Panc1 (cell line): ENCODE measurements at regions not wholly inside any gene's neighbourhood (a gene's known extent, or its start where the extent isn't known, plus 50 kb on each side); places are given as distances from the start of the nearest gene placed in this dataset.
"Not testable (repeated sequence)": the region's sequence is repeated elsewhere in the genome, so short reads cannot be mapped to it uniquely, and the experiment has no call there.

Source experiments
- ATAC-seq: fragments of 200-7000 bp; cut with Tn5 transposase; 2 replicates; pipeline ENCODE4 v1.9.1; 2020; ENCODE audit warnings: mild to moderate bottlenecking, moderate library complexity
- BruUV-seq: library from RNA; stranded (reverse); fragments of 400-500 nt; replicated peaks from 2 replicates; lab custom pipeline; 2021; lab: Mats Ljungman, UMichigan
- CTCF ChIA-PET: fragments of 300-600 bp; sonication (Branson Sonifier 250); formaldehyde crosslinking; loops from one replicate; lab custom pipeline; 2022; ENCODE audit warnings: antibody characterized with exemption; lab: Charles Lee
- POLR2A ChIA-PET: fragments of 300-600 bp; sonication (Branson Sonifier 250); formaldehyde crosslinking; loops from one replicate; lab custom pipeline; 2022; ENCODE audit warnings: antibody characterized with exemption; lab: Charles Lee
- DNase-seq: peaks from one replicate; pipeline ENCODE4 v3.0.0-alpha.2; 2010; ENCODE audit warnings: low read depth, low spot score
- H3K27ac ChIP-seq: 2 replicates; pipeline ENCODE4 v1.5.1; 2011; ENCODE audit warnings: mild to moderate bottlenecking, low read length, inconsistent platforms
- H3K27me3 ChIP-seq: fragments of 200-500 bp; sonication (Bioruptor generic); 2 replicates; pipeline ENCODE4 v1.6.0; 2014; ENCODE audit warnings: low read length, inconsistent platforms; ENCODE audit not compliant: control insufficient read depth, insufficient read depth
- H3K36me3 ChIP-seq: fragments of 200-500 bp; sonication (Bioruptor generic); 2 replicates; pipeline ENCODE4 v1.5.1; 2014; ENCODE audit warnings: inconsistent platforms, mild to moderate bottlenecking, low read length, moderate library complexity; ENCODE audit not compliant: control insufficient read depth, insufficient read depth
- H3K4me1 ChIP-seq: 2 replicates; pipeline ENCODE4 v1.5.1; 2011; ENCODE audit warnings: inconsistent platforms, mild to moderate bottlenecking, low read length, moderate library complexity; ENCODE audit not compliant: control insufficient read depth, insufficient read depth
- H3K4me3 ChIP-seq, 2 experiments: 2 replicates each; pipeline ENCODE4 v1.5.1; 2011 to 2012; ENCODE audit warnings: low read depth in 2 of 2, low read length in 2 of 2, mild to moderate bottlenecking in 2 of 2, inconsistent platforms in 1 of 2, moderate library complexity in 1 of 2
- H3K9me3 ChIP-seq: fragments of 200-500 bp; sonication (Bioruptor generic); 2 replicates; pipeline ENCODE4 v1.5.1; 2014; ENCODE audit warnings: low read depth, mild to moderate bottlenecking, inconsistent platforms, low read length, moderate library complexity; ENCODE audit not compliant: control insufficient read depth, insufficient read depth
- CTCF ChIP-seq: fragments of 450-650 bp; IDR thresholded peaks from 2 replicates; pipeline ENCODE4 v1.5.1; 2017; ENCODE audit warnings: mild to moderate bottlenecking
- POLR2AphosphoS5 ChIP-seq: IDR thresholded peaks from 2 replicates; pipeline ENCODE4 v1.6.1; 2012; ENCODE audit warnings: mild to moderate bottlenecking, low read depth, low read length, moderate library complexity
- REST ChIP-seq, 2 experiments: IDR thresholded peaks; 2 replicates each; pipeline ENCODE4 v1.6.1; 2011 to 2012; ENCODE audit warnings: low read depth in 2 of 2, control low read depth in 1 of 2, low read length in 1 of 2, mild to moderate bottlenecking in 1 of 2, moderate library complexity in 1 of 2; ENCODE audit not compliant: insufficient read depth in 1 of 2
- SIN3A ChIP-seq: IDR thresholded peaks from 2 replicates; pipeline ENCODE4 v1.6.1; 2012; ENCODE audit warnings: low read depth, mild to moderate bottlenecking, low read length, moderate library complexity, borderline replicate concordance; ENCODE audit not compliant: insufficient read depth
- TCF7L2 ChIP-seq: IDR thresholded peaks from 2 replicates; pipeline ENCODE4 v1.6.1; 2011; ENCODE audit warnings: mild to moderate bottlenecking, low read depth, low read length, inconsistent platforms
- in situ Hi-C: cut with HindIII; loops from 2 replicates; pipeline ENCODE4 v1.10.0; 2016; ENCODE audit warnings: low sequenced_read_pairs, low pct_unique_long_range_greater_than_20kb
- intact Hi-C: fragments of 100-400 bp; cut with micrococcal nuclease; formaldehyde crosslinking; loops from one replicate; pipeline ENCODE4 v1.10.0; 2022; ENCODE audit not compliant: unreplicated experiment

- no peaks in the 10 kb centered on the region for H3K27me3 ChIP-seq
- DNase-seq (no peak), ATAC-seq (no peak)
- no peak overlapping the region for H3K4me3 ChIP-seq
- no peak for TF ChIP-seq REST (IDR thresholded peaks at IDR 0.05; ENCODE audit: insufficient read depth in 1 of 2, low read depth in 2 of 2, low read length in 1 of 2)
- no peak for TF ChIP-seq SIN3A
- no peak for TF ChIP-seq POLR2AphosphoS5
- no peak for TF ChIP-seq CTCF
- TF ChIP-seq TCF7L2, result no peak
- no peak overlapping the region for H3K27ac ChIP-seq
- ChIA-PET POLR2A (no interaction called here), CTCF (no interaction called here)
- no TSS peak for BruUV-seq
- intact Hi-C loops (loop anchor here (5.0 kb wide), 1 partner anchor 64 kb away; the partner anchor contains the start of gene WAPL), in situ Hi-C loops (no loop called here)
- H3K4me1 ChIP-seq, result no peaks in the 10 kb centered on the region
- no peaks in the 10 kb centered on the region for H3K9me3 ChIP-seq
- no peaks in the 10 kb centered on the region for H3K36me3 ChIP-seq
Measured at GRCh38 chr10:86586516-86586915, 64.9 kb upstream of the WAPL start.

- H3K36me3 ChIP-seq, CTCF ChIA-PET, ATAC-seq, in situ Hi-C loops, H3K4me1 ChIP-seq, H3K4me3 ChIP-seq, POLR2A ChIA-PET, BruUV-seq, H3K27me3 ChIP-seq, DNase-seq, H3K9me3 ChIP-seq, H3K27ac ChIP-seq: not testable (repeated sequence)
- intact Hi-C loops, result loop anchor here (5.0 kb wide), 1 partner anchor 66 kb away; the partner anchor contains the start of gene WAPL
Measured at GRCh38 chr10:86588781-86589180, 65.6 kb upstream of the OPN4 start.

- no peaks in the 10 kb centered on the region for H3K36me3 ChIP-seq
- no peak overlapping the region for H3K27ac ChIP-seq
- H3K4me1 ChIP-seq, result no peaks in the 10 kb centered on the region
- ATAC-seq, result no peak
- no peaks in the 10 kb centered on the region for H3K9me3 ChIP-seq
- intact Hi-C loops, result no loop called here
- POLR2A ChIA-PET, result no interaction called here
- TF ChIP-seq SIN3A (no peak), REST (IDR thresholded peaks at IDR 0.05; ENCODE audit: insufficient read depth in 1 of 2, low read depth in 2 of 2, low read length in 1 of 2) (no peak), POLR2AphosphoS5 (no peak), CTCF (no peak), TCF7L2 (no peak)
- H3K27me3 ChIP-seq, result no peaks in the 10 kb centered on the region
- no peak for DNase-seq
- no peak overlapping the region for H3K4me3 ChIP-seq
- CTCF ChIA-PET, result no interaction called here
- BruUV-seq, result no TSS peak
- in situ Hi-C loops, result no loop called here
Measured at GRCh38 chr10:86591436-86591835, 62.9 kb upstream of the OPN4 start.
